HCT116 (cell line): ENCODE measurements at regions not wholly inside any gene's neighbourhood (a gene's known extent, or its start where the extent isn't known, plus 50 kb on each side); places are given as distances from the start of the nearest gene placed in this dataset.

Experiments
- ATAC-seq: fragments of 200-7000 bp; cut with Tn5 transposase; 2 replicates; pipeline ENCODE4 v1.9.1; 2020; ENCODE audit warnings: mild to moderate bottlenecking, moderate library complexity
- BruUV-seq: library from RNA; stranded (reverse); fragments of 400-500 nt; replicated peaks from 2 replicates; lab custom pipeline; 2021; lab: Mats Ljungman, UMichigan
- CTCF ChIA-PET: fragments of 300-600 bp; sonication (Branson Sonifier 250); formaldehyde crosslinking; loops from one replicate; lab custom pipeline; 2021; ENCODE audit warnings: antibody characterized with exemption; lab: Charles Lee
- POLR2A ChIA-PET: fragments of 300-600, 350-600 bp; sonication (Branson Sonifier 250); formaldehyde crosslinking; loops from one replicate; lab custom pipeline; 2021; ENCODE audit warnings: antibody characterized with exemption; lab: Charles Lee
- RAD21 ChIA-PET, 2 experiments: fragments of 300-600 bp; sonication (Branson Sonifier 250); formaldehyde crosslinking; loops; one replicate each; lab custom pipeline; 2023; ENCODE audit warnings: low total read pairs in 2 of 2; ENCODE audit not compliant: uncharacterized antibody in 2 of 2, unreplicated experiment in 2 of 2, low non-redundant PET in 1 of 2; lab: Charles Lee
- DNase-seq: peaks from one replicate; pipeline ENCODE4 v3.0.0-alpha.2; 2010; ENCODE audit warnings: low read depth, low spot score
- H2AFZ ChIP-seq: fragments of 200-600 bp; shearing (Covaris generic), sonication (generic); 2 replicates; pipeline ENCODE4 v1.6.1; 2017; ENCODE audit warnings: low read depth, mixed run types, mixed read lengths, antibody characterized with exemption, low read length; ENCODE audit not compliant: poor library complexity, severe bottlenecking
- H3K27ac ChIP-seq: 2 replicates; pipeline ENCODE4 v1.5.1; 2012; ENCODE audit warnings: low read depth, low read length
- H3K27me3 ChIP-seq: fragments of 200-600 bp; sonication (generic); 2 replicates; pipeline ENCODE4 v1.6.1; 2016; ENCODE audit warnings: mixed run types, low read length, mixed read lengths; ENCODE audit not compliant: insufficient read depth
- H3K36me3 ChIP-seq, 2 experiments: fragments of 200-500 bp in 1 of 2; fragments of 200-600 bp in 1 of 2; sonication (Bioruptor generic) in 1 of 2; sonication (generic) in 1 of 2; 2 replicates each; pipeline versions ENCODE4 v1.5.1 to v1.6.1; 2014 to 2016; ENCODE audit warnings: low read length in 2 of 2, inconsistent platforms in 1 of 2, mixed read lengths in 1 of 2, mixed run types in 1 of 2; ENCODE audit not compliant: insufficient read depth in 2 of 2, control insufficient read depth in 1 of 2
- H3K4me1 ChIP-seq, 2 experiments: fragments of 200-600 bp in 1 of 2; sonication (generic) in 1 of 2; 2 replicates each; pipeline versions ENCODE4 v1.5.1 to v1.6.1; 2012 to 2017; ENCODE audit warnings: low read length in 2 of 2, inconsistent platforms in 1 of 2, mild to moderate bottlenecking in 1 of 2, mixed read lengths in 1 of 2, mixed run types in 1 of 2, moderate library complexity in 1 of 2; ENCODE audit not compliant: insufficient read depth in 2 of 2, control insufficient read depth in 1 of 2
- H3K4me2 ChIP-seq: fragments of 200-600 bp; sonication (generic); 2 replicates; pipeline ENCODE4 v1.6.1; 2017; ENCODE audit warnings: mixed run types, low read length, mixed read lengths
- H3K4me3 ChIP-seq, 2 experiments: fragments of 200-600 bp in 1 of 2; sonication (generic) in 1 of 2; replicated peaks in 1 of 2; 2 replicates each; pipeline ENCODE4 v1.5.1; 2011 to 2016; ENCODE audit warnings: low read length in 2 of 2, control low read depth in 1 of 2, low read depth in 1 of 2, mild to moderate bottlenecking in 1 of 2, mixed read lengths in 1 of 2, mixed run types in 1 of 2
- H3K79me2 ChIP-seq: fragments of 200-600 bp; sonication (generic); 2 replicates; pipeline ENCODE4 v1.6.1; 2017; ENCODE audit warnings: mild to moderate bottlenecking, mixed run types, low read length, moderate library complexity, mixed read lengths; ENCODE audit not compliant: insufficient read depth
- H3K9ac ChIP-seq: fragments of 200-600 bp; sonication (generic); 2 replicates; pipeline ENCODE4 v1.6.1; 2016; ENCODE audit warnings: low read length, mixed read lengths
- H3K9me2 ChIP-seq: fragments of 200-600 bp; sonication (generic), shearing (Covaris generic); 2 replicates; pipeline ENCODE4 v1.6.1; 2017; ENCODE audit warnings: mixed run types, mild to moderate bottlenecking, moderate library complexity; ENCODE audit not compliant: insufficient read depth
- H3K9me3 ChIP-seq, 2 experiments: fragments of 200-500 bp in 1 of 2; fragments of 200-600 bp in 1 of 2; sonication (Bioruptor generic) in 1 of 2; sonication (generic) in 1 of 2; 2 replicates each; pipeline ENCODE4 v1.6.1; 2014 to 2017; ENCODE audit warnings: low read length in 2 of 2, mixed read lengths in 2 of 2, inconsistent platforms in 1 of 2, low read depth in 1 of 2, mild to moderate bottlenecking in 1 of 2, mixed run types in 1 of 2, moderate library complexity in 1 of 2; ENCODE audit not compliant: control insufficient read depth in 1 of 2, insufficient read depth in 1 of 2
- H4K20me1 ChIP-seq: fragments of 200-600 bp; sonication (generic), shearing (Covaris generic); 2 replicates; pipeline ENCODE4 v1.6.1; 2017; ENCODE audit warnings: mixed run types, mild to moderate bottlenecking, moderate library complexity; ENCODE audit not compliant: insufficient read depth
- CTCF ChIP-seq, 3 experiments: fragments of 200-600 bp in 1 of 3; sonication (generic) in 1 of 3; IDR thresholded peaks in 2 of 3; conservative IDR thresholded peaks in 1 of 3; 2 replicates each; pipeline ENCODE4 v1.5.1; 2012 to 2017; ENCODE audit warnings: low read depth in 2 of 3, low read length in 2 of 3, antibody characterized with exemption in 1 of 3, borderline replicate concordance in 1 of 3, control low read depth in 1 of 3, mild to moderate bottlenecking in 1 of 3, mixed read lengths in 1 of 3, mixed run types in 1 of 3, moderate library complexity in 1 of 3; ENCODE audit not compliant: insufficient read depth in 1 of 3
- EGR1 ChIP-seq: IDR thresholded peaks from 2 replicates; pipeline ENCODE4 v1.6.1; 2012; ENCODE audit warnings: low read depth
- ELF1 ChIP-seq: IDR thresholded peaks from 2 replicates; pipeline ENCODE4 v1.6.1; 2012; ENCODE audit warnings: low read depth, borderline replicate concordance
- EZH2 ChIP-seq: fragments of 200-600 bp; sonication (generic); IDR thresholded peaks from 2 replicates; pipeline ENCODE4 v1.6.1; 2017; ENCODE audit warnings: antibody characterized with exemption, mixed run types
- FOSL1 ChIP-seq: IDR thresholded peaks from 2 replicates; pipeline ENCODE4 v1.6.1; 2012; ENCODE audit warnings: low read depth
- POLR2AphosphoS5 ChIP-seq: IDR thresholded peaks from 2 replicates; pipeline ENCODE4 v1.6.1; 2011; ENCODE audit warnings: mild to moderate bottlenecking, low read depth, low read length, moderate library complexity
- REST ChIP-seq: IDR thresholded peaks from 2 replicates; pipeline ENCODE4 v1.6.1; 2012; ENCODE audit warnings: low read depth
- SIN3A ChIP-seq: IDR thresholded peaks from 2 replicates; pipeline ENCODE4 v1.6.1; 2012; ENCODE audit warnings: low read depth
- SP1 ChIP-seq: IDR thresholded peaks from 2 replicates; pipeline ENCODE4 v1.6.1; 2012; ENCODE audit warnings: low read depth
- TCF7L2 ChIP-seq: IDR thresholded peaks from 2 replicates; pipeline ENCODE4 v1.7.0; 2011; ENCODE audit warnings: borderline replicate concordance, inconsistent platforms; ENCODE audit not compliant: insufficient read depth, insufficient read length; ENCODE audit errors: extremely low read depth
- intact Hi-C: fragments of 100-400 bp; cut with micrococcal nuclease; formaldehyde crosslinking; loops from 2 replicates; pipeline ENCODE4 v1.10.0; 2022
- TF ChIP-seq, protein P1 (sequence below): IDR thresholded peaks from 2 replicates; pipeline ENCODE4 v1.6.1; 2012
- TF ChIP-seq, protein P2 (sequence below): IDR thresholded peaks from 2 replicates; pipeline ENCODE4 v1.6.1; 2012

DNA sequence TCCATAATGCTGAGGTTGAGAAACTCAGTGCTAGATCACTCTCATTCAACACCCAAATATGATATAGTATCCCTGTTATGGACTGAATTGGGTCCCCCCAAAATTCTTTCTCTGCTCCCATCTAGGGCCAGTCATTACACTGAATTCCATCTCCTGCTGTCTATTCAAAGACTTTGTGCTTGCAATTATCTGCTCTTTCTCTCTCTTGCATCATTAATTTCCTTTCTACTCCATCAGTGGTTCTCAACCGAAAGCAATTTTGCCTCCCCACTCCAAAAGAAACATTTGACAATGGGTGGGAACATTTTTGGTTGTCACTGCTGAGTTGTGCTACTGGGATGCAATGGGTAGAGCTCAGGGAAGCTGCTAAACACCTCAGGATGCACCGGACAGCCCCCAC is 271.5 kb upstream of the CDYL start:
- no peak for TF ChIP-seq EZH2
- no peak for TF ChIP-seq ELF1
- TF ChIP-seq SIN3A: no peak
- TF ChIP-seq CTCF (IDR thresholded peaks at IDR 0.05 in 2 of 3, conservative IDR thresholded peaks at IDR 0.05 in 1 of 3; ENCODE audit: borderline replicate concordance in 1 of 3, insufficient read depth in 1 of 3, low read depth in 2 of 3, low read length in 2 of 3): no peak
- TF ChIP-seq FOSL1: no peak
- TF ChIP-seq REST: no peak
- TF ChIP-seq, protein P1, sequence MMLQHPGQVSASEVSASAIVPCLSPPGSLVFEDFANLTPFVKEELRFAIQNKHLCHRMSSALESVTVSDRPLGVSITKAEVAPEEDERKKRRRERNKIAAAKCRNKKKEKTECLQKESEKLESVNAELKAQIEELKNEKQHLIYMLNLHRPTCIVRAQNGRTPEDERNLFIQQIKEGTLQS: no peak
- TF ChIP-seq, protein P2, sequence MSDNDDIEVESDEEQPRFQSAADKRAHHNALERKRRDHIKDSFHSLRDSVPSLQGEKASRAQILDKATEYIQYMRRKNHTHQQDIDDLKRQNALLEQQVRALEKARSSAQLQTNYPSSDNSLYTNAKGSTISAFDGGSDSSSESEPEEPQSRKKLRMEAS: no peak
- TF ChIP-seq EGR1: no peak
- TF ChIP-seq TCF7L2: no peak
- no peak for TF ChIP-seq SP1
- TF ChIP-seq POLR2AphosphoS5: no peak
- no peak overlapping the region for H3K4me3 ChIP-seq
- H4K20me1 ChIP-seq: no peaks in the 10 kb centered on the region
- H3K27me3 ChIP-seq: no peaks in the 10 kb centered on the region
- no peak for ATAC-seq
- ChIA-PET RAD21 (no interaction called here), CTCF (no interaction called here), POLR2A (no interaction called here)
- no peak overlapping the region for H3K27ac ChIP-seq
- H3K4me1 ChIP-seq: no peaks in the 10 kb centered on the region
- intact Hi-C loops: no loop called here
- no peaks in the 10 kb centered on the region for H3K36me3 ChIP-seq
- no TSS peak for BruUV-seq
- no peaks in the 10 kb centered on the region for H3K9me3 ChIP-seq
- H3K9ac ChIP-seq: no peak overlapping the region
- H3K79me2 ChIP-seq: no peaks in the 10 kb centered on the region
- H2AFZ ChIP-seq: no peak overlapping the region
- no peaks in the 10 kb centered on the region for H3K9me2 ChIP-seq
- DNase-seq: no peak
- no peak overlapping the region for H3K4me2 ChIP-seq
